GM19438 (cell line): ENCODE measurements at regions not wholly inside any gene's neighbourhood (a gene's known extent, or its start where the extent isn't known, plus 50 kb on each side); places are given as distances from the start of the nearest gene placed in this dataset.

Source experiments
- ATAC-seq: cut with Tn5 transposase; IDR thresholded peaks from one replicate; pipeline ENCODE4 v1.9.1; 2021; ENCODE audit warnings: low read depth; ENCODE audit not compliant: unreplicated experiment

DNA sequence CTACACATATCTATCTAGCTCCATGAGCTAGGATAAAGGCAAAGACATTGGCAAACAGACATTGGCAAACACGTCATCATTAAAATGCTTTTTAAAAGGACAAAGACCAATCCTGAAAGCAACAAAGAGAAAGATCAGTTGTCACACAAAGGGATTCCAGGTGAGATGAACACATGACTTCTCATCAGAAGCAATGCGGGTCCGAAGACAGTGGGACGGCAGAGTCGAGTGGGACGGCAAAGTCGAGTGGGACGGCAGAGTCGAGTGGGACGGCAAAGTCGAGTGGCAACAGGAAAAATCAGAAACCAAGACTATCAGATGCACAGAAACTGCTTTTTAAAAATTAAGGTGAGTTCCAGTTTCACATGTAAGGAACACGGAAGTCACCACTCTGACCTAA, 609.5 kb downstream of the BRD1 start:
- no peak for ATAC-seq

DNA sequence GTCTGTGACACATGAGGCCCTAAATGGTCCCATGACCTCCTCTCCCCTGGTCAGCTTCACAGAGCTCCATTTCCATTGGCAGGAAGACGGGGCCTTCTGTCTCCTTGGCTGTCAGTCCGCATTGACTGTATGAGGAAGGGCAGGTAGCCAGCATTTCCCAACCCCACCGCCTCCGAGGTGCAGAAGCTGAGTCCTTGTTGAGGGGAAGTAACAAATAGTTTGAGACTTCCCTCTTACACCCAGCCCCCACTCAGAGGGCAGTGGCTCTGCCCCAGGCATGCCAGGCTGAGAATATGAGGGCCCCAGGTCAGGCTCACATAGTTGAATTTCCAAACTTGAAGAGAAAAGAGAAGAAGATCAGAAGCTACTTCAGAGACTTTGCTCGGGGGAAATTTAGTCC, 611.1 kb downstream of the BRD1 start:
- no peak for ATAC-seq

DNA sequence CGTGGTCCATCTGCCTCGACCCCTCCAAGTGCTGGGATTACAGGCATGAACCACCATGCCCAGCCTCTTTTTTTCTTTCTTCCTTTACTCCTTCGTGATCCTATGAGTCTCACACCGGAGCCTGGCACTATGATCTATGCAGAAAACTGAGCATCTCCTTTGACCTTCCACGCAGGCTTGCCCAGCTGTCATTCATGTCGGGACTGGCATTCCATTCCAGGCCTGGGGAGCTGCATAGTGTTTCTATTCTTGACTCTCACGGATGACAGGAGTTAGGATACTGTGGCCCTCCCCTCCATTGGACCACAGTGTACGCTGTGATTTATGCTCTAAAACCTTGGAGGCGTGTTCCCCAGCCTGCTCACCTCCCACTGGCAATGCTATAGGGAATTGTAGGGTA, 611.8 kb downstream of the BRD1 start:
- ATAC-seq, result no peak

DNA sequence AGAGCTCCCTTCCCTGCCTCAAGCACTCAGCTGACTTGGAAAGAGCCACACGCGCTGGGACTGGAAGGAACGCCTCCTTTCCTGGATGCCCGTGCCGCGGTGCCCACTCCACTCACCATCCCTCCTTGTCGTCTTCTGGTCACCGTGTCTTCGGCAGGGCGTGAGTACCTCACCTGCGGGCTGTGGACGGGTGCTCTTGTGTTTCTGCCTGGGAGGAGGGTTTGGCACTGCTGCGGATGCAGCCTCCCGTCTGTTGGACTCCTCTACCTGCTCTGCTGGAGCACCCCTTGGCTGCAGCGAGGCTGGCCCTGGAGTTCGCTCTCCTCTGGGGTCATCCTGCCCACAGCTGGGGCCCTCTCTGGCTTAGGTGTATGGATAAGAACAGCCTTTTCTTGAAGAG, 612.7 kb downstream of the BRD1 start:
- ATAC-seq, result no peak

DNA sequence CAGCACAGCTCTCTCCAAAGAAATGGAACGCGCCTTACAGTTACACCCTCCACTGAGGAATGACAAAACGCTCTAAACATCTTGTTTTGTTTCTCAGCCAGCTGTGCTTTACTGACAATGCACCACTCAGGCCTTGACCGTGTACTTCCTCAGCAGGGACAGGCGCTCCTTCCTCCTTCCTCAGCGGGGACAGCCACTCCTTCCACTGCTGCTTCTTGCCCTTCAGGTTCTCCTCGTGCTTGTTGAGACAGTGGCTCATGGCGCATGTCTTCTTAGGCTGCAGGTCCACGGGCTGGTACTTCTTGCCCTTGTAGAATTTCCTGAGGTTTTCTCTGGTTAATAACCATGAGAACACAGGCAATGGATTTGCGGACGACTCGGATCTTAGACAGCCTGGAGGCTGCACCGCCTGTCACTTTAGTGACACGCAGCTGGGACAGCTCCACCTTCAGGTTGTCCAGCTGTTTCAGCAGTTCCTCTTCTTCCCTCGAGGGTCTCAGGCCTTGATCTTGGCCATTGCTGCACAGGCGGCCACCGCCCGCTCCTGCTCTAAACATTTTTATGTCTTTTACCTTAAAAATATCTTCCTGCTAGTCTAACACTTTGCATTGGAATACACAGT, 613.8 kb downstream of the BRD1 start:
- no peak for ATAC-seq

DNA sequence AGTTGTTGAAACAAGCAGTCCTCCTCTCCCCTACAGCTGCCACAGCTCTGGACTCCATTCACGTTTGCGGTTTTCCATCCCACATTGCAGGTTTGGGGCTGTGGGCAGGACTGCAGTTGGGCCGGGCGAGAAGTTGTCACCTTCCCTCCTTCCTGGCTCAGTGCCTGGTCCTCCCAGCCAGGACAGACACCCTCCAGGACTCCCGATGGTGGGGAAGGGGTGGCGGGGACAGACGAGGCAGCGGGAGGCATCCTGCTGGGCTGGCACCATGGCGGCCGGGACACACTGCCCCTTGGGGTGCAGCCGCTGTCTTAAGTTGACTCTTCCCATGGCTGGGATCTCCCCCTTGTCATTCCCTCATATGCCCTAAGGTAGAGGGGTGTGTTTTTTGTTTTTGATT, 615.2 kb downstream of the BRD1 start:
- no peak for ATAC-seq

DNA sequence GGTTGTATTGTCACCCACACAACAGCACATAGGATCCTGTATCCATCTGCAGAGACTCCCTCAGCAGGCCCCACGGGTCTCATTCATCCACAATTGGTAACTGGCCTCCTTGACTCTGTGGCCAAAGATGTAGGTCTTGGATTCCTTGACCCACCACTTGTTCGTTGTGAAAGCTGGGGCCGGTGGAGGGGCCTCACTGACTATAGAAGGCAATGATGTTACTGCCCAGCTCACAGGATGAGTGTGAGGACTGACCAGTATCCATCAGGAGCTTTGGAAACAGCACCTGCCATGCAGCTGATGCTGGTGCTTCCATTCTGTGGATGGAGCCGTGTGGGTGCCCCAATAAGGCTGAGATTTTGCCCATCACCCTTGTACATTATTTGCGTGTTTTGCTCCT, 615.7 kb downstream of the BRD1 start:
- no peak for ATAC-seq

DNA sequence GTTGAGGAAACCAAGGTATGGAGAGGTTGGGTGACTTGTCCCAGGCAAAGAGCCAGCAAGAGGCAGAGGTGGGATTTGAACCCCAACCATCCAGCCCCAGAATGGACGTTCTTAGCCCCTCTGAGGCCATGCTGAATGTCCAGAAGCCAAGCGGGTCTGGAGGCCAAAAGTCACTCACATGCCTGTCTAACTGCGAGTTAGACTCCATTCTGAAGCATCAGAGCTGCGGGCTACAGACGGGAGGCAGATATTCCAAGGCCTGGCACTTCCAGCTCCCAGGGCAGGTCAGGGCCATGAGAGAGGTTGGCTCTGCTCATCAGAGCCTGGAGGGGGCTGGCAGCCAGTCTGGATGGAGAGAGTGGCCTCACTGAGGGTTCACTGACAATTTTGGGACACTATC, 616.5 kb downstream of the BRD1 start:
- no peak for ATAC-seq

DNA sequence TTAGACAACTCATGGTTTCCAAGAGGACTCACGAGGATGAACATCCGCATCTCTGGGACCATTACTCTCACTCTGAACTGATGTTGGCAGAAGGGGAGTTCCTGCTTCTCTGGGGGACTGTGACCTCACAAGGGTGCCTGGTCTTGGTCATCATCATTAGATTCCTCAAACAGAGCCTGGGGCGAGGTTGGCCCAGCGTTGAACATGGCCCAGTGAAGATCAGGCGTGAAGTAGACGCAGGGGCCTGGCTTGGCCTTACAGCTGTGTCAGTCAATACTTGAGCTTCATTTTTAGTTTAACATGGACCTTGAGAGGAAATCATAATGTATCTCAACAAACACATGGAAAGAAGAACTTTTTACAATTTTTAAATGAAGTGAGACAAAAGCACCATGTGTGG, 617.1 kb downstream of the BRD1 start:
- no peak for ATAC-seq

DNA sequence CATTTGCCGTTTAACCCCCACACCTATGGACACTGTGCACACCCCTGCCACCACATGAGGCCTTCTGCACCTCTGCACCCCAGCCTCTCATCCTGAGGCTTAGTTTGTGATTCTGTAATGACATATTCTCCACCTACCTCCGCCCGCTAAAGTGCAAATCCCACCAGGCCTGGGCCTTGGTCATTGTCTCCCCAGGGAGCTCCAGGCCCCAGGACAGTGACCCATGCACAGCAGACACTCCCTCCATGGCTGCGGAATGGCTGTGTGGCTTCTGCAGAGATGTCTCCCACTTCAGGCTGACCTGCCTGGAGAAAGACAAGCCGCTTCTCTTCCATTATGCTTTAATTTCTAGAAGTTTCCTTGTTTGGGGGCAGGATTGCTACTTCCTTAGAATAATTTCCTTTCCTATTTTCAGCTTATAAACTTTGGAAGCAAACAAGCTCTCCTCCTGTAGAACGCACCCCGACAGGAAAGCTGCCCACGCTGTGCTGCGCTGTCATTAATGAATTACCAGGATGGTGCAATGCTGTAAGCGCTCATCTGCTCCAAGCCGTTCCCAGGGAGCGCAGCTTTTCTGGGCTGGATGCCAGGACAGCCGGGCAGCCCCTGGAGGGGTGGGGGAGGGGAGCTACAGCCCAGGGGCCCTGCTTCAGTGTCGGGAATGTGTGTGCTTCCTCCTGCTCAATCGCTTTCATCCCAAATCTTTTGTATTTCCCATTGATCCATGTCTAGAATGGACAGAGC, 618.0 kb downstream of the BRD1 start:
- ATAC-seq, result no peak

DNA sequence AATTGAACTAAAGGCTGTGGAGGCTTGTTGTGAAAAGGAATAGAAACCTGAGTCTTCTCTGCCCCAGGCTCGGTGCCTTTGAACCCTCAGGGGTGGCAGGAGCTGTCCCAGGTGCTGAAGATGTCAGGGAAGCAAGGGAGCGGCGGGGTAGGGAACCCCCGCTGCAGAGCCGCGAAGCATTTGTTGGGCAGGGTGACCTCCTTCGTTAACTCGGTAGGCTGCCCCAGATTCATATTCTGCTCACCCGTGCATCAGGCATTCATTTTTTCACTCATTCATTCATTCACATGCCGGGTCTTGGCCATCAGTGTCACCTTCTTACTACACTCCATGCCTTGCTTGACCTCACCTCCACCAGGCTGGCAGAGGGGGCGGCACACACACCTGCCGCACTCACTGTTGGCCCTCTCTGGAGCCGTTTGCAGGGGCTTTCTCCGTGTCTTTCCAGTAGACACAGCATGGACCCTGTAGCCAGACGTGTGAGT, 618.9 kb downstream of the BRD1 start:
- ATAC-seq, result no peak

DNA sequence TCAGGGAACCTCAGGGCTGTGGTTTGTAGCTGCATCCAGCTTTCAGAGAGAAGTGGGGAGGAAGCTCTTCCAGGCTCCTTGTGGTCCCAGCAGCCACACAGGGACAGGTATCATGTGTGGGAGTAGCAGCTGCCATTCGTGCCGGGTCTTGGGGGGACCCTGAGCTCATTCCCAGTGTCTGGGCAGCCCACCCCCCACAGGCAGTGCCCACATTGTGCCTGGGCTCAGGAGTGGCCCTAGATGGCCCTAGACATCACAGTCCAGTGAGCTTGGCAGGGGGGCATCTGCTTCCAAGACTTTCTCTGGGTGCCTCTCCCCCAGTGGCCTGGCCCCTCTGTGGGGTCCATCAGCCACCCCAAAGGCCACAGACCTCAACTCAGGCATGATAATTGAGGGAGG, 619.7 kb downstream of the BRD1 start:
- no peak for ATAC-seq

DNA sequence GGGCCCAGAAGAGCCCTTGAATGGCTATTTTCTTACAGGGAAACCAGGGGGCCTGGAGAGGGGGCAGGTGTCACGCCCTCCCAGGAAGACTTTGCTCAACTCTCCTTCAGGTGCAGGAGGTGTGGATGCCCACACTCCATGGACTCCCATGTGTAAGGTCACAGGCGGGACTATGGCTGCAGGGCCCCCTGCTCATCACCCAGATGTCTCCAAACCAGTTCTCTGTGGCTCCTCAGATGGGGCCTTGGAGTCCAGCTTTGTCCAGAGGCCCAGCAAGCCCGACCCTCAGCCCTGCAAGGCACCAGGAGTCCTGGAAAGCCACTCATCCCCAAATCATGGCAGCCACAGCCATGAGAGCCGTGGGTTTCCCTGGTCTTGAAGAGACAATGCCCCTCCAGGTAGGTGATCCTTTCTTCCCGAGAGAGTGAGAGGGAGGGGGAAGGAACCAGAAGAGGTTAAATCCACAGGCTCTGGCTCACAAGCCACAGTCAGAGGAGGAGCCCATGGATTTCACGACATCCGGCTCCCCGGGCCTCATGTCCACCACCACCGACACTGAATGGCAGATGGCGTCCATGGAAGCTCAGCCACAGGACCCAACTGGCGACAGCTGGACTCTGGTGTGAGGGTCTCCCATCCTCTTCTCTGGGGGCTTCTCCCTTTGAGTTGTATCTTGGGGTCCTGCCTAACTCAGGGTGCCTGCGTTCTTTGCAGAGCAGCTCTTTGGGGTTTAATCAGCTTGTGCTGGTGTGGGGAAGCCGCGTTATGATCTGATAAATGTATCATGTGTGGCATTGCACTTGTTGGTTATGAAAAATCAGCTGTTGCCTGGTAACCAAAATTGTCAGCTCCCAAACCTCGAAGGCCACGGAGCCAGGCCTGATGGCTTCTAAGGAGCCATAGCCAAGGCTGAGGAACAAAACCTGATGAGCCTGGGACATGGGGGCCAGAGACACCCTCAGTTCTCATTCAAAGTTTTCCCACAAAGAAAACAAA, 620.4 kb downstream of the BRD1 start:
- ATAC-seq, result no peak

DNA sequence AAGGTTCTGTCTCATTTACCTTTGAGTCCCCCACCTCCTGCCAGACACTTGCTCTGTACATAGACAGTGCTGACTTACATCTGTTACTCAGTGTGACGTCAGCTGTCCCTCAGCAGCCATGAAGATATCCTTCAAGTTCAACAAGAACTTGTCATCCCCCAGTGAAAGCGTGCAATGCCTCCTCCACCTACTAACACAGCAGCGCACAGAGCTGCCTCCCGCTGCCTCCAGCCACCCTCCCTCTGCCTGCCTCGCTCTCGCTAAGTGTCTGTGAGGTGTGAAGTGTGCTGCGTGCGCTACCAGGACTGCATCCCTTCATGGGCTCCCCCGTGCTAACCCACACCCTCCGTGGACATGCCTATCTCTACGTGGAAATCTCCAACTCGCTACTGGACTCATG, 621.4 kb downstream of the BRD1 start:
- no peak for ATAC-seq

DNA sequence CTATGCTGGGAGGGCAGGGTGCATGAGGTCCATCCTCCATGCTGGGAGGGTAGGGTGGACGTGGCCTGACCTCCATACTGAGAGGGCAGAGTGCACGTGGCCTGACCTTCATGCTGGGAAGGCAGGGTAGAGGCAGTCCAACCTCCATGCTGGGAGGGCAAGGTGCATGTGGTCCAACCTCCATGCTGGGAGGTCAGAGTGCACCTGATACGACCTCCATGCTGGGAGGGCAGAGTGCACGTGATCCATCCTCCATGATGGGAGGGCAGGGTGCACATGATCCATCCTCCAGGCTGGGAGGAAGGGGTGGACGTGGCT, 622.2 kb downstream of the BRD1 start:
- ATAC-seq, result no peak

DNA sequence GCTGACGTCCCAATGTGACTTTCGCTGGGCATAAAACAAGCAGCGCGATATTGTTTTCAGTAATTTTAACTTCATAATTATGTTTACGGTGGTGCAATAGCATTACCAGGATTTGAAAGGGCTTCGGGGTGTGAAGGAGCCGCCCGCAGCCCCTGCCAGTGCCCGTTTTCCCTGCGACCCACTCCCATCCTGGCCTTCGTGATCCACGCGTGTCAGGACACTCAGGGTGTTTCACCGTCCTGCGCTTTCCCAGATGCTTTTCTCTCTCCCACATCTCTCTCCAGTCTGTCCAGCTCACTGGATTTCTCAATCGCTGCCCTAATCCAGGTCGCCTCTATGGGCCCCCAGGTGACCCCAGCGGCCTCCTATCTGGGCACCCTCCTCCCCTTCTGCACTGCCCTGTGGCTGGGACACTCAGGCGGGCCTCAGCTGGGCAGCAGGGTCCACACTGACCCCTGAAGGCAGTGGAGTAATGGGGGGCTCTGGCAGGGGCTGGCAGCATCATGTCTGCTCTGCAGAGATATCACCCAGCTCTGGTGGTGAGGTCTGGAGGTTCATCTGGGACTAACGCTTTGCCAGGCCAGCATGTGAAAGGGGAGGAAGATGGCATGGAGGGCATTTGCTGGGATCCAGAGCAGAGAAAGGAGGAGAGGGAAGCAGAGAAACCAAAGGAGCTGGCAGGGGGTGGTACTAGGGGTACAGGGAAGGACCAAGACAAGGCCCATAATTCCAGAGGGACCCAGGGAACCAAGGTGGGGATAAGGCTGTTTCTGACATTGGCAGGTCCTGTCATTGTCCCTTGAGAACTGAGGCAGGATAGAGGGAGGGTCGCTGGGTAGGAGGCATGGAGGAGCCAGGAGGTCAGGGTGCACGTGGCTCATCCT, 622.8 kb downstream of the BRD1 start:
- no peak for ATAC-seq

DNA sequence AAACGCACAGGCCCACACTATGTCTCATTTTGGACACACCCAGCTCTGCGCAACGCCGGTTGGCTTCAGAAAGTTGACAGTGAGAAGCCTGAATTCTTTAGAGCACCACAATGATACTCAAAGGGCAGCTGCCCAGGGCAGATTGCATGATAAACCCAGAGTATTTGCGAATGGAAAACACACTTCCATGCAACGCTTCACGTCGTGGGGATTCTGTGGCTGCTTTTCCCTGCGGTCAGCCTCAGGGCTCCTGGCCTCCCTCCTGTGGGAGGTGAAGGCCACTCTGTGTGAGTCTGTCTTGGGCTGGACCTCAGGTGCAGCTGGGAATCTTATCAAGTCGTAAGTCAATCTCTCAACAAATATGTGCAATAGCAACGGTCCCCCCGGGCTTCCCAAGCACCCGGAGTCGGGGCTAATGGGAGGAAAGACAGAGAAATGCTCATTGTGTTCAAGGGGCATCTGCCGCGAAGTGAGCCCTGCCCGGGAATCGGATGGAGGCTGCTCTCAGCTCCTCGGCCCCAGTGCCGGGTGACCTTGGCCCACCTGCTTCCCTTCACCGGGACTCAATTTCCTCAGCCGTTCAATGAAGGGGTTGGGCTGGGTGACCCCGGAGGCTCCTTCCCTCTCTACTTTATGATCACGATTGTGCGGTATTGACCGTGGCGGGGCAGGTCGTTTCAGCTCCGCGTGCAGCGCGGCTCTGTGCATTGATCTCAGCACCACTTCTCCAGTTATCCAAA, 623.6 kb downstream of the BRD1 start:
- ATAC-seq, result no peak

DNA sequence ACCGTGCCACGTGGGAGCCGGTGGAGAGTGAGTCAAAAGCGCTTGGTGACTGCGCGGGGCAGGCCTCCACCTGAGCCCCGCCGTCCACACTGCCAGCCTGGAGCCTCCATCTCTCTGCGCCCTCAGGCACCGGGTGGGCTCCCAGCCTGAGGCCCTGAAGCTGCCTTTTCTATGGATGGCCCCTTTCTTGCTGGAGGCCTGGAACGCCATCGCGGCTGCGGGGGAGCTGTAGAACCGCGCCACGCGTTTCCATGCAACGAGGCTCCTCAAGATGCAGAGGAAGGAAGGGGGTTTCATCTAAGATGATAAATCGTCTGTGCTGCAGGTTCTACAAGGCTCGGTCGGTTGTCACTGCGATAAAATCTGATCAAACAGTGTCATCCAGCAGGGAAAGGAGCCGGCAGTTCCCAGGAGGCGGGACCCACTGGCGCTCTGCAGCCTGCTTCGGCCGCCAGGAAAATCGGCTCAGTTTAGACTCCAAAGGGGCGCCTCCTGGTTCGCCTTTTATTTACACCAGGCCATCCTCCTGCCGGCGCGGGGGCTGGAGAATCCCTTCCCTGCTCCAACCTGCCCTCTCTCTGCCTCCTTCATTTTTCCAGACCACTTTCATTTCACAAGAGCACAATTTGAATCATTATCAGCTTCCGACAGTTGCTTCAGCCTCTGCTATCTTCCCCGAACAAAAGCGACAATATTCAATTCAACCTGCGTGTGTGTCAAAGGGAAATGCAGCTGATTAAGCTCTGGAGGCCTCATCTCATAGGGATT, 624.4 kb downstream of the BRD1 start:
- ATAC-seq, result no peak

DNA sequence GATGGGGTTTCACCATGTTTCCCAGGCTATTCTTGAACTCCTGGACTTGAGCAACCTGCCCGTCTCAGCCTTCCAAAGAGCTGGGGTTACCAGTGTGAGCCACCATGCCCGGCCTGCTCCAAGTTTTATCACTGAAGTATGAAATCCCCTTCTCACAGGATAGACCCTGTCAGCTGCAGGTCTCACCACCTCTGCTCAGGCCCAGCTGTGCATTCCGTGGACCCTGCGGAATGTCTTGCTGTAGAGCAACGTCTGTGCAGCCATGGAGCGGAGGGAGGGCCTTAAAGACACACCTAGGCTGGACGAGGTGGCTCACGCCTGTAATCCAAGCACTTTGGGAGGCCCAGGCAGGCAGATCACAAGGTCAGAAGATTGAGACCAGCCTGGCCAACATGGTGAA, 625.4 kb downstream of the BRD1 start:
- ATAC-seq, result no peak
